Endothelial cell of umbilical vein (primary cell): ENCODE measurements at regions not wholly inside any gene's neighbourhood (a gene's known extent, or its start where the extent isn't known, plus 50 kb on each side); places are given as distances from the start of the nearest gene placed in this dataset.

Experiments used
- BruUV-seq: library from RNA; stranded (reverse); fragments of 400-500 nt; replicated peaks from 2 replicates; lab custom pipeline; 2021; lab: Mats Ljungman, UMichigan
- CTCF ChIA-PET: fragments of 300-600, 350-600 bp; sonication (Branson Sonifier 250); formaldehyde crosslinking; loops from one replicate; lab custom pipeline; 2021; ENCODE audit warnings: antibody characterized with exemption, inconsistent platforms; lab: Charles Lee
- POLR2A ChIA-PET: fragments of 300-600, 350-600 bp; sonication (Branson Sonifier 250); formaldehyde crosslinking; loops from one replicate; lab custom pipeline; 2021; ENCODE audit warnings: antibody characterized with exemption, inconsistent platforms; lab: Charles Lee
- DNase-seq: peaks from one replicate; pipeline ENCODE4 v3.0.0-alpha.2; 2011; ENCODE audit warnings: low read depth, low spot score
- FAIRE-seq: peaks from 2 replicates; lab custom pipeline; 2011; peaks lifted over from hg19 to GRCh38; lab: Jason Lieb, UNC
- H2AFZ ChIP-seq: 2 replicates; pipeline ENCODE4 v1.6.0; 2012; ENCODE audit warnings: low read depth, low read length, control low read depth, inconsistent platforms
- H3K27ac ChIP-seq: 2 replicates; pipeline ENCODE4 v1.5.1; 2011; ENCODE audit warnings: low read depth, mild to moderate bottlenecking, control low read depth, low read length, moderate library complexity; ENCODE audit not compliant: insufficient read depth
- H3K27me3 ChIP-seq, 2 experiments: 2 replicates each; pipeline versions ENCODE4 v1.6.0 to v1.6.1; 2011; ENCODE audit warnings: low read length in 2 of 2, mixed read lengths in 1 of 2; ENCODE audit not compliant: control insufficient read depth in 2 of 2, insufficient read depth in 2 of 2
- H3K36me3 ChIP-seq, 2 experiments: 2 replicates in 1 of 2; 3 replicates in 1 of 2; pipeline ENCODE4 v1.5.1; 2011; ENCODE audit warnings: low read length in 2 of 2, mild to moderate bottlenecking in 1 of 2, moderate library complexity in 1 of 2; ENCODE audit not compliant: control insufficient read depth in 2 of 2, insufficient read depth in 2 of 2; ENCODE audit errors: extremely low read depth in 1 of 2
- H3K4me1 ChIP-seq: 3 replicates; pipeline ENCODE4 v1.5.1; 2011; ENCODE audit warnings: mild to moderate bottlenecking, low read length; ENCODE audit not compliant: control insufficient read depth, insufficient read depth; ENCODE audit errors: extremely low read depth
- H3K4me2 ChIP-seq: 2 replicates; pipeline ENCODE4 v1.6.1; 2011; ENCODE audit warnings: low read length, control low read depth, mixed read lengths; ENCODE audit not compliant: insufficient read depth
- H3K4me3 ChIP-seq, 3 experiments: fragments of 200-600 bp in 1 of 3; sonication (generic), shearing (Covaris generic) in 1 of 3; replicated peaks in 1 of 3; 2 replicates each; pipeline ENCODE4 v1.5.1; 2011 to 2016; ENCODE audit warnings: control low read depth in 3 of 3, low read length in 3 of 3, mild to moderate bottlenecking in 2 of 3, inconsistent platforms in 1 of 3, low read depth in 1 of 3, moderate library complexity in 1 of 3; ENCODE audit not compliant: insufficient read depth in 1 of 3
- H3K79me2 ChIP-seq: 2 replicates; pipeline ENCODE4 v1.6.0; 2012; ENCODE audit warnings: low read length, inconsistent platforms; ENCODE audit not compliant: control insufficient read depth, insufficient read depth
- H3K9ac ChIP-seq: replicated peaks from 2 replicates; pipeline ENCODE3; 2011; ENCODE audit warnings: low read length, control low read depth; ENCODE audit not compliant: insufficient read depth; ENCODE audit errors: extremely low read depth
- H3K9me1 ChIP-seq: replicated peaks from 3 replicates; pipeline ENCODE4 v1.6.0; 2011; ENCODE audit warnings: mild to moderate bottlenecking, low read length; ENCODE audit not compliant: control insufficient read depth, insufficient read depth; ENCODE audit errors: extremely low read depth
- H3K9me3 ChIP-seq: replicated peaks from 2 replicates; pipeline ENCODE4 v1.5.1; 2012; ENCODE audit warnings: low read length, inconsistent platforms; ENCODE audit not compliant: control insufficient read depth, insufficient read depth
- H4K20me1 ChIP-seq: replicated peaks from 2 replicates; pipeline ENCODE3; 2011; ENCODE audit warnings: mild to moderate bottlenecking, low read length; ENCODE audit not compliant: control insufficient read depth, insufficient read depth; ENCODE audit errors: extremely low read depth
- CTCF ChIP-seq, 2 donors: IDR thresholded peaks; 1 replicate in 1 of 2; 2 replicates in 1 of 2; pipeline ENCODE4 v1.5.1; 2011; ENCODE audit warnings: low read length in 2 of 2, mild to moderate bottlenecking in 2 of 2, moderate library complexity in 2 of 2, control low read depth in 1 of 2, inconsistent platforms in 1 of 2, low read depth in 1 of 2; ENCODE audit not compliant: insufficient read depth in 1 of 2; ENCODE audit errors: extremely low read depth in 1 of 2
- EZH2 ChIP-seq: IDR thresholded peaks from 2 replicates; pipeline ENCODE4 v1.6.1; 2012; ENCODE audit warnings: borderline replicate concordance, low read depth, mild to moderate bottlenecking, moderate library complexity, low read length, inconsistent platforms; ENCODE audit not compliant: severe bottlenecking
- FOS ChIP-seq: IDR thresholded peaks from 2 replicates; pipeline ENCODE4 v1.6.1; 2011; ENCODE audit warnings: mild to moderate bottlenecking, low read length, moderate library complexity, borderline replicate concordance; ENCODE audit not compliant: insufficient read depth
- GATA2 ChIP-seq: IDR thresholded peaks from 2 replicates; pipeline ENCODE4 v1.7.0; 2011; ENCODE audit warnings: low read depth, mild to moderate bottlenecking, moderate library complexity, mixed read lengths, low read length; ENCODE audit not compliant: insufficient read length, insufficient read depth
- JUN ChIP-seq: IDR thresholded peaks from 2 replicates; pipeline ENCODE4 v1.6.1; 2011; ENCODE audit warnings: borderline replicate concordance, low read depth; ENCODE audit not compliant: insufficient read length, insufficient read depth
- MYC ChIP-seq: IDR thresholded peaks from one replicate; pipeline ENCODE4 v1.6.1; 2011; ENCODE audit warnings: mild to moderate bottlenecking, low read depth, low read length
- POLR2A ChIP-seq: IDR thresholded peaks from 2 replicates; pipeline ENCODE4 v1.6.1; 2012; ENCODE audit warnings: low read depth, mild to moderate bottlenecking, control low read depth, low read length
- POLR2AphosphoS5 ChIP-seq: IDR thresholded peaks from 2 replicates; pipeline ENCODE4 v1.6.1; 2012; ENCODE audit warnings: low read depth, mild to moderate bottlenecking, control low read depth, low read length, moderate library complexity; ENCODE audit not compliant: insufficient read depth
- dilution Hi-C: fragments of 300-500 bp; cut with MboI; formaldehyde crosslinking; loops from one replicate; pipeline ENCODE4 v1.15.0; 2019; ENCODE audit warnings: low sequenced_read_pairs; ENCODE audit not compliant: extremely low pct_ligation_motif_present
- intact Hi-C: fragments of 100-400 bp; cut with micrococcal nuclease; formaldehyde crosslinking; loops from one replicate; pipeline ENCODE4 v1.10.0; 2022
- TF ChIP-seq, protein P1 (sequence below): IDR thresholded peaks from 2 replicates; pipeline ENCODE4 v1.6.1; 2011; ENCODE audit not compliant: insufficient read depth, insufficient read length

- Histone ChIP-seq H3K27me3 (no peaks in the 10 kb centered on the region), H3K79me2 (no peaks in the 10 kb centered on the region), H3K9me1 (no peaks in the 10 kb centered on the region), H3K4me3 (no peak overlapping the region), H3K4me2 (no peak overlapping the region), H2AFZ (no peak overlapping the region), H3K36me3 (no peaks in the 10 kb centered on the region), H3K9me3 (peaks cover 4% of the 10 kb centered on the region), H4K20me1 (no peaks in the 10 kb centered on the region), H3K9ac (no peak overlapping the region), H3K27ac (no peak overlapping the region), H3K4me1 (no peaks in the 10 kb centered on the region)
- intact Hi-C loops = no loop called here
- TF ChIP-seq JUN (no peak), GATA2 (no peak), POLR2A (no peak), POLR2AphosphoS5 (no peak), EZH2 (no peak), FOS (no peak), MYC (no peak), CTCF (IDR thresholded peaks at IDR 0.05; ENCODE audit: extremely low read depth in 1 of 2, insufficient read depth in 1 of 2, low read depth in 1 of 2, low read length in 2 of 2) (no peak)
- TF ChIP-seq, protein P1, sequence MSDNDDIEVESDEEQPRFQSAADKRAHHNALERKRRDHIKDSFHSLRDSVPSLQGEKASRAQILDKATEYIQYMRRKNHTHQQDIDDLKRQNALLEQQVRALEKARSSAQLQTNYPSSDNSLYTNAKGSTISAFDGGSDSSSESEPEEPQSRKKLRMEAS = no peak
- ChIA-PET POLR2A (no interaction called here), CTCF (no interaction called here)
- dilution Hi-C loops = no loop called here
- FAIRE-seq = no peak
- no peak for DNase-seq
- no TSS peak for BruUV-seq
These were observed 211.3 kb downstream of the CBLN4 start for GRCh38 chr20:55793986-55794385.
